Amygdala (tissue), 56 donors: ENCODE measurements at regions not wholly inside any gene's neighbourhood (a gene's known extent, or its start where the extent isn't known, plus 50 kb on each side); places are given as distances from the start of the nearest gene placed in this dataset.

Source experiments
- DNase-seq, 56 donors: peaks; one replicate each; lab custom pipeline; 2025; lab: John Stamatoyannopoulos, UW

DNA sequence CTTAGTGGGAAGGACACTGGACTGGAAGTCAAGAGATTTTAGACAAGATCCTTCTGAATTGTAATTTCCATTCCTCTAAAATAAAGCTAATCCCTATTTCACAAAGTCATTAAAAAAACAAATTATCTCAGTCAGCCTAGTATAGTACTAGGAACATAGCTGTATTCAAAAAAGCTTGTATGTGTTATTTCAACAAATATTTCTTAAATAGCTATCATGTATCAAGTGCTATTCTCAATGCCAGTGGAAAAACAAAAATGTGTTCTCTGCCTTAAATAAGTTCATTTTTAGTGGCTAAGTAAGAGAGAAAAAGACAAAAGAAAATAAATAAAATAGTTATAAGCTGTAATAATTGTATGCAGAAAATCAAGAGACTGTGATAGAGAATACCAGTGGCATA lies 541.8 kb upstream of the CDH2 start:
- no peak for DNase-seq

DNA sequence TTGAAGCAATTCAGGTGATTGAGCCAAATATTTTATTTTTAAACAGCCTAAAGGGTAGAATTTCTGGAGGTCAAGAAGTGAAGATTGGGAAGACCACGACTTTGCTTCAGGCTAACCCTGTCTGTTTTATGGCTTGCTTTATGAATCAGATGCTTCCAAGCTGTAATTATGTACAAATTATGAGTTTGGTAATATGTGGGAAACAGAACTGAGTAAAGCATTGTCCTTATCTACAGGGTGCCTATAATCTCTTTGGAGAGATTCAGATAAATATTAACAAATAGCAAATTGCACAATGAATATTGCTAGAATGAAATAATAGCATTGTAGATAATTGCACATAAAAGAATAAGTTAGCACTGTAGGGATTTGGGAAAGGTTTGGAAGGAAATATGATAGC lies 539.4 kb upstream of the CDH2 start:
- no peak for DNase-seq

DNA sequence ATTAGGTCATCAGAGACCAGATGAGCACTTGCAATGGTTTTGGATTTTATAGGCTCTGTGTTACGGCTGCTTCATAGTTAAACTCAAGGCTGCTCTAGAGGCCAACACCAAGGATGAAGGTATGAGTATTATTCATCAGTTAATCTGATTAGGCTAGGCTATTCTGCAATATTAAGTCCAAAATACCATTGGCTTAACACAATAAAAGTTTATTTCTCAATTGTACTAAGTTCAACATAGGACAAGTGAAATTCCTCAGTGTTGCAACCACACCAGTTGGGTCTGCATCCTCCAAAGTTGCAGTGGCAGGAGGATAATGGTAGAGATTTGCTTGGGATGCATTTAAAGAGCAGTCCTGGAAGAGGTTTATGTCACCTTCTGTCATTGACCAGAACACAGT lies 538.3 kb upstream of the CDH2 start:
- DNase-seq = no peak

DNA sequence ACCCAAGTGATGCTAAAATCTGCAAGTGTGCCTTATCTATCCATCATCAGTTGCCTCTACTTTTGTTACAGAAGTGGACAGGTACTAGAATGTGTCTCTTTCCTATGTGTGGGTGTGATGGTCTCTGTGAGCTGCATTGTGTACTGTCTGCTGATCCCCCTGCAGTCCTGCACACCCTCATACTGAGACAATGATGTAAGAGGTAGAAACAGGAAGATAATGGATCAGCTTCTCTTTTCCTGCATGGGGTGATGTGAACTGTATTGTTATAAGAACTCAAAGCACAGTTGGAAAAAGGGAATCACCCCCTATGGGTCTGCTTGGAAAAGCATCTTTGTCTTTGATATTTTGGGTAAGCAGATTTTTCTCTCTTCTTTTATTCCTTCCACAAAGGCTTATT lies 537.6 kb upstream of the CDH2 start:
- DNase-seq = no peak

DNA sequence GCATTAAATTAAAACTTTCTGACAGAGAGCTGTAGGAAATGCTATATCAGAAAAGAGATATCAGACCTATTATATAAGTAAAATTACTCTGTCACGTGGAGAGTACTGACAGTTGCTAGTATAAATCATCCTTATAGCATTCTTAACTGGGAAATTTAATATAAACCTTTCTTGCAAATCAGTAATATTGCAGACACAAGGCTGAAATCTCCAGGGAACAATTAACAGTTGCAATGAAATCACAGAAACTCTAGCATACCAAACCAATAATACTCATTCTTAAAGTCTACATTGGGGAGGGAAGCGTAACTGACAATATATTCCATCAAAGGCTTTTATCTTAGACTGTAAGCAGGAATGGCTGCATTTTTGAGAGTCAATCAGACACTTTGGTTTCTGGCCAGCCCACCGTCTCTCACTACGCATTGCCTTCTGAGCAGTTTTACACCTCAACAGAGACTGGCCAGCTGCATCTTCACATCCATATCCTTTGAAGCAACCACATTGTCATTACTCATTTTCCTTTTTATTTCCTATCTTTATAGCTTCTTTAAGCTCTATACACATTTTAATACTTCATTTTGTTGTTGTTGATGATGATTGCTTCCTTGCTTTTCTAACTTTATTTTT lies 536.0 kb upstream of the CDH2 start:
- no peak for DNase-seq

DNA sequence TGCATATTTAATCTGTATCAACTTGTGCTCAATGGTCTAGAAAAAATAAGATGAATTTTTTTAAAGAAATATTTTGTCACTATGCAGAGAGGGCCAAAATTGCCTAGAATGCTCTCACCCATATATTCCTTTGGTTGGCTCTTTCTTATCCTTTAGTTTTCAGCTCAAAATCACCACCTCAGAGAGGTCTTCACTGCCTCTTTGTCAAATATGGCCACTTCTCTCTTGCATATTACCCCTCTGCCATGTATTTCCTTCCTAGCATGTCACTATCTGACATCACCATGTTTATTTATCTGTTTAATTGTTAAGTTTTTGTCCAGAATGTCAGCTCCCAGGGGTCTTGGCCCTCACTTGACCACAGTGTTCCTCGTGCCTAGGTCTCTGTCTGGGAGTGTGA lies 535.2 kb upstream of the CDH2 start:
- DNase-seq = no peak

DNA sequence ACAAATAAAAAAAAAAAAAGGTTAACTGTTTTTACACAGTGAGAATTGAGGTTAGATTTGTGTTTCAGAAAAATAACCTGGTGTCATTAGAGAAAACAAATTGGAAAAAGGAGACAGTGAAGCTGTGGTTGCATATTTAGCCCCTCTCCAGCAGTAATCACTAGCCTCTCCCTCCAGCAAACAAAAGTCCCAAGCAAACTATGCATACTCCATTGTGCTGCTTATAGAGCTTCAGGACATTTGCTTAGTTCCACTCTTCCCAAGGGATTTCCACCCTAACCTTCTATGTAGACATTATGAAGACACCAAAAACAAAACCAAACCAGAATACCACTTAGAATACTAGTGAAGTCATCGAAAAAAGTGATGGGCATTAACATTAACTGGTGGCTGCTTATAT lies 534.2 kb upstream of the CDH2 start:
- no peak for DNase-seq

DNA sequence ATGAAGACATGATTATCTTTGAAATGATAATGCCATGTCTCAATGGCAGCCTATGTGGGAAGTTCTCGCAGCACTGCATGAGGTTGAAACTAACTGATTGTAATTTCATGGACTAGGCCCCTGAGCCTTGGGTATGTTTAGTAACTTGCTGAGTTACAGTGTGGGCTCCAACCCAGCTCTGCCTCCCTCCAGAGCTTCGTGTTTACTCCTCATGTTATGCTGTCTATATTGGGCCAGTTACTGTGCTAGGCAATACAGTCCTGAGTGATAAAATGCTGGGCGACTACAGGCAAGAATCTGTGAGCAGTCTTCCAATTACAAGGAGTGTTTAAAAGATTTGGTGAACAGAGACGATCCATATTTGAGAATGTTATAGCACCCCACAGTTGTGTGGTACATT lies 530.1 kb upstream of the CDH2 start:
- DNase-seq = no peak

DNA sequence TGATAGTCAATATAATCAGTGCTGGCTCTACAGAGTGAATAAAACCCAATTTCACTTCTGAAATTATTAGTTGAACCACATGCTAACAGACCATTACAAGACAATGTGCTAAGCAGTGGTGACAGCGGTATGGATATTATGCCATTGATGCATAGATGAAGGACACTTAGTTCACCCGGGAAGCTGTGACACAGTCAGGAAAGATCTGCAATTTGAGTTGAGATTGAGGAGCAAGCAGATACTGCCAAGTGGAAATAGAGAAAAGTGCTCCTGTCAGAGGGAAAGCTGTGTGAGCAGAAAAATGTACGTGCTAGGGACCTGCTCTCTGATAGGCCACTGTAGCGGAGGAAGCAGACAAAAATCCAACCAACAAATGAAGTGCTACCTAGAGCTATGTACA lies 529.5 kb upstream of the CDH2 start:
- no peak for DNase-seq

DNA sequence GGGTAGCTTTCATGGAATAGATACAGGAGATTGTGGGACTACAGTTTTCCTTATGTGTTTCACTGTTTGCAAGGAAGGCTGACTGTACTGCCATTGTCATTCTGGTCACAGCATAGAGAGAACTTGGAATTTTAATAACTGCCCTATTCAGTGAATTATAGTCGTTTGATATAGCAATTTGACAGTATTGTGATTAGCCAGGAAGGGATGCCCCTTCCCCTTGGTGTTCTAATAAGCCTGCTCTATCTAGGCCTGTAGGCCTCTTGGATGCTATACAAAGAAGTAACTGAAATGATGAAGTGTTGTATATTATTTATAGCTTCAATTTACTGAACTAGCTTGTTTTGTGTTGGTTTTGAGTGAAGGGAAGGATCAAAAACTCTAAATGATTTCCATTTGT lies 528.6 kb upstream of the CDH2 start:
- DNase-seq = no peak

DNA sequence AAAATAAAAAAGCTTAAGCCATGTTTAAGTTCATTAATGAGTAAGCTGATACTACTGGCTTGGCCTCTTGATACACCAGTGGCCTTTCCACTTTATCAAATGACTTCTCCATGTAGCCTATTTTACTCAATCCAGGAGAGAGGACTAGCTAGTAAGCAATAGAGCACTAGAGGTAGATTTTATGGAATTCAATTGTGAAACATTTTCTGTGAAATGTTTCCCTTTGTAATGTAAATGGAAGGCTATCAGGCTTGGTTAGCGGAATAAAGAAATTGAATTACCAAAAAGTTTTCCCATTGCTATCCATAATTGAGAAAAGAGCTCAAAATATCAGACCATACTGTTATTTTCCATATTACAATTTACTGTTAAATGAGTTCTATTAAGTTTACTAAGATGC lies 515.4 kb upstream of the CDH2 start:
- DNase-seq = no peak

DNA sequence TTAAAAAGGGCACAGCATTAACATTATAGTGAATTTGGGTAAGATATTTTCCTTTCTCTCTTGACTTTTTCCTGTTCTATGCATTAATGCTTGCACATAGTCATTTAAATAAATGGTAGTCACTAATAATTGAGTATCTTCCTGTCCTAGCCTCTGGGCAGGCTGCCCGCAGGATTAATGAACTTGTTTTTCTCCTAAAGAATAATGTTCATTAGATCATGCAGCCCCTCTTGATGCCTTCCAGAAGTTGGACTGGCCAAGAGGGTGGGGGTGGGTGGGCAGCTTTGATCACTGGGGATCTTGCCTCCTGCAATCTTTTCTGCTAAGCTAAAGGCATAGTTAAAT lies 514.5 kb upstream of the CDH2 start:
- no peak for DNase-seq

DNA sequence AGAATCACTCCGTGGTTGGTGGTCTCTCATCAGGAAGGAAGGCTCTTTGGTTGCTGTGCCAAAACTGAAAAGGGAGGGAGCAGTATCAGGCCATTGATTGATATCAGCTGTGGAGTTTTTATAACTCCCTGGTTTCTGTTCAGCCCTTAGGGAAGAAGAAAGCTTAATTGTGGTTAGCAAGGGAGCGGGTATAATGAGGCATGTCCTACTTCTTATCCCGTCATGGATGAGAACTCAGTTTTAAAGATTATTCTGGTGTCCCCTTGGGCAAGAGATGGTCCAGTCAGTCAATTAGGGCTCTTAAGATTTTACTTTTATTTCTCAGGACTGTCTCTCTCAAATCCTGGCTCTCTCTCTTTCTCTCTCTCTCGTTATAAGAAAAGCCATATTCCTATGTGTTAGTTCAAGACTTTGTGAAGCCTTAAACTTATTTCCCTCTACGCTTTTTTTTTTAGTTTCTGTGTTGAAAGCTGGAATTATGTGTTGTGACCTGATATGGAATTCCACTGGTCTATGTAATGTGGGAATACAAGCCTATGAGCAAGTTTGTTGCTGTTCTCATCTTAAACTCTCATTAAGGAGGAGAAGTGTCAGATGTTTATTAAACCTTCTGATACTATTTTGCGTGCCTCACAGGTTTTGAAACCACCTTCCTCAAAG lies 514.0 kb upstream of the CDH2 start:
- DNase-seq = no peak

DNA sequence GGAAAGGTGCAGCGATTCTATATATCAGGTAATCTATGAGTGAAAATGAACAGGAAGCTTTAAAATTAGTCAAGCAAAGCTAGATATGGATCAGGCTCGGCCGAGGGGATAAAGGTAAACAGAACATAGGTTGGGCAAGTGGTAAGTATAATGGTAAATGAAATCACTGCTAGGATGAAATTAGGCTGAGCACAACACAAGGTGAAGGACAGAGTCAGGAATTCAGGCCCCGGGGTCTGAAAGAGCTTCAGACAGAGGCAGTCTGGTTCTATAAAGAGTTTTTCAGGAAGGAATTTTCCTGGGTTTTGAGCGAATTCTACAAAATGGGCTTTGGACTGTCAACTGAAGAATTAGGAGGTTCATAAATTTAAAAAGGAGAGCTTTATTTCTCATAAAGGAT lies 513.2 kb upstream of the CDH2 start:
- DNase-seq = no peak

DNA sequence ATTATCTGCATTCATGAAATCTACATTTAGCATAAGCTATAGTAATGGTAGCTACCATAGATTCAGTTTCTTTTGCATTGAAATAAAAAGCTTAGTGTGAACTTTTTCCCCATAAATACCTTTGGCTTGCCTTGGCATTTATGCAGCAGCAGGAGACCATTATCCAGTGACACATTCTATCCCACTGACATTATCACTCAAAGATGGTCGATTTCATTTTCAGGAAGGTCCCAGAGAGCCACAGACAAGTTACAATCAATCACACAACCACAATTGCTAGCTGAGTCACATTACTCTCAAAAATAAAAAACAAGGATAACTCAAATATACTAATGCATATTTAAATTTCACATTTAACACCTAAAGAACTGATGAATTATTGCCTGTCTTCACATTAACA lies 512.7 kb upstream of the CDH2 start:
- no peak for DNase-seq

DNA sequence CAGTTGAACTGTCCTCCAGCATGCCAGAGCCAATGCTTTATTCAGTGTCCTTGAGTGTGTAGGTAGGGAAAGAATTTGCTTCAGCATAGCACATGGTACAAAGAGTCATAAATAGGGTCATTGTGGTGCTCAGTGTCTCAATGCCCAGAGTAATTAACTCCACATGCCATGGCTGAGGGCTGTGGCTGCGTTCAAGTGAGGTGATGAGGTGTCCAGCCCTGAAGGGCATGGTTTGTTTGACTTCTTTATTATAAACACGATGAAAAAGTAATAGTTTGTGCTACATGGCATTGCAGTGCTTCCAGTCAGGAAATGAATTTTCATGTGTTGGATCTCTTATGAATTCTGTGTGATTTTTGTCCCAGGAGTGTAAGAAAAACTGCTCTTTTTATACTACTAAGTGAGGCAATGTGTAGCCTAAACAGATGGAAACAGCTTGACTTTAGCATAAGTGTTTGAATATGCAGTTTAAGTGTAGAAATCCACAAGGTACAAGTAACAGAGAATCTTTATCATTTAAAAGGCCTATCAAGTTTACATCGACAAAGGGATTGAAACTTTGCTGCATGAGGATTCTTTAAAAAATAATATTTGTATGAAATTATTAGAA lies 507.9 kb upstream of the CDH2 start:
- DNase-seq = no peak

DNA sequence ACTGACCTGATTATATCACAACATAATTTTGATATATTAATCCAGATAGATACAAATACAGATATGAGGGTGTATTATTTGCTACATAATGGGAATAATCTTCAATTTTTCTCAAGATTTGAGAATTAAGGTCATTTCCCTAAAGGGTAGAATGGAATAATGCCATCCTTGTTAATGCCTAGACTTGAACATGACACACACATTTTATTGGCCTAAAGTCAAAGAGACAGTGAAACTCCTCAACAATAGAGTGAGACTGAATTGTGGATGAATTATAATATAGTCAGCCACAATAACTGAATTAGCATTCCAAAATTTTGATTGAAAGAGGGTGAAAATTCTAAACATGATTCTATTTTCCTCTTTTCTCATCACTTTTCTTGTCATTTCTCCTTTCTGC lies 506.0 kb upstream of the CDH2 start:
- DNase-seq = no peak

DNA sequence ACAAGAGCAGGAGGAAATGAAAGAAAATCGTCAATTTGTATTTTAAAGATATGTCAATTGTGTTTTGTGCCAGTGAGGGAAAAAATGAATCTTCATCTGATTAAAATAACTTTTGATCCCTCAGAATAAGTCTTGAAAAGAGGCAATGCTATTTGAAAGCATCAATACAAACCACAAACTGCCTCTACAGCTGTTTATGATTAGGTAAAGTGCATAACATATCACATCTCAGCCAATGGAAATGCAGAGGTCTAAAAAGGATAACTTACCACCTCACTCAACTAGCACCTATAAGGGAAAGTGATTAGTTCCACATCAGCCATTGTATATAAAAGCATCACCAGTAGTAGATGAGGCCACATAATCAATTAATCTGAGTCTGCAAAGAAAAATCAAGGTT lies 492.2 kb upstream of the CDH2 start:
- DNase-seq = no peak

DNA sequence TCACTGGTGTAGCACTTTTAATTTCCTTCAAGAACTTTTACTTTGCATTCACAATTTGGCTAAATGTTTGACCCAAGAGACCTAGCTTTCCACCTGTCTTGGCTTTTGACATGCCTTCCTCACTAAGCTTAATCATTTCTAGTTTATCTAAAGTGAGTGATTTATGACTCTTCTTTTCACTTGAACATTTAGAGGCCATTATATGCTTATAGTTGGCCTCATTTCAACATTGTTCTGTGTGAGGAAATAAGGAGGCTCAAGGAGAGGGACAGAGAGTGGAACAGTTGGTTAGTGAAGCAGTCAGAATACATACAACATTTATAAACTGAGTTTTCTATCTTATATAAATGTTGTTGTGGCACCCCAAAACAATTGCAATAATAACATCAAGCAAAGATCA lies 489.3 kb upstream of the CDH2 start:
- DNase-seq = no peak

DNA sequence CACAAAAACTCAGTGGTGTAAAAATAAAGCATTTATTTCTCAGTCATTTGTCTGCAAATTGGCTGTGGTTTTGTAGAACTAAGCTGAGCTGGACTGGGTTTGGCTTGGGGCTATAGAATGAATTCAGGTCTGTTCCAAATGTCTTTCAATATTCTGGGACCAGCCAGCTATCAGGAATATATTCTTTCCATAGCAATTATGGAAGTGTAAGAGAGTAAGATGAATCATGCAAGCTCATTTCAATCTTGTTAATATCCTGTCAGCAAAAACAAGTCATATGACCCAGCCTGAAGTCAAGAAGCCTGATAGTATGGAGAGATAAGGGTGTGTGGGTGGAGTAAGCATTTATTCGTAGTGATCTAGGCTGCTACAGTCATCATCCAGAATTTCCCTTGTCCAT lies 481.0 kb upstream of the CDH2 start:
- DNase-seq = no peak

DNA sequence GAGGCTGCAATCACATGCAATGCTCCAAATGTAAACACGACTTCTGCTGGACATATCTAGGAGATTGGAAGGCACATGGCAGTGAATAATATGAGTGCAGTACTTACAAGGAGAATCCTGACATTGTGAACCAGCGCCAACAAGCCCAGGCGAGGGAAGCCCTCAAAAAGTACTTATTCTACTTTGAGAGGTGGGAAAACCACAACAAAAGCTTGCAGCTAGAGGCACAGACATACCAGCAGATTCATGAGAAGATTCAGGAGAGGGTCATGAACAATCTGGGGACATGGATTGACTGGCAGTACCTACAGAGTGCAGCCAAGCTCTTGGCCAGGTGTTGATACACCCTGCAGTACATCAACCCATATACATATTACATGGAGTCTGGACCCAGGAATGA lies 475.7 kb upstream of the CDH2 start:
- no peak for DNase-seq

DNA sequence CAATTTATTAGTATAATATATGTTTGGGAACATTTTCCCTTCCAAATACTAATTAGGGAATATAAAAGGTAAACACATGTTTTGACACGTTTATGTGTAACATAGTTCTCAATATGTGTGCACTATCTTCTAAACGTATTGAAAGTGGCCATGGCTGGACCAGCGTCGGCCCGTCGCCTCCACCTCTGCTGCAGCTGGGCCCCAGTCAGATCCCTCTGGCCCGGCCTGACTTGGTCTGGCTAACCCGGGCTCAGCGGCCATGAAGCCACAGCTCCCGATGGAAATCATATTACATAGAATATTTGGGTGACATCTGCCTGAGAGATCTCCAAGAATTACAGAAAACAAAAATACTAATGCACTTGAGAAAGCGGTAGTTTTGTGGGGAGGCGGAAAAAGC lies 474.4 kb upstream of the CDH2 start:
- DNase-seq = no peak

DNA sequence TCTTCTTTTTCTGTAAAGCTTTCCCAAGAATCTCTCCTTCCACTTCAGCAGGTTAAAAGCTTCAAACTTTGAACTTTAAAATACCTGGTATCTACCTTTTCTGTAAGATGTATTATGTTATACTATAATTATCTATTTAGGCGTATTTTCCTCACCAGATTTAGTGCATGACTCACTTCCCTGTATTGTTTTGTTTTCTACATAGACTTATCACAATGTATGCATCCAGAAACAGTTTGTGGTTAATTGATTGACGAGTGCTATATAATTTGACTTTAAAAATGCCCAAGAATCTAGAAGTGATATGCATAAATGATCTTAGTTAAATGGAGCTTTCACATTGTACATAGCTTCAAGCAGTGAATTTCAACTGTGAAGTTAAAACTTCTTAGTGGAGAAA lies 473.9 kb upstream of the CDH2 start:
- DNase-seq = no peak
